Fibroblast of mammary gland (primary cell): ENCODE measurements at regions not wholly inside any gene's neighbourhood (a gene's known extent, or its start where the extent isn't known, plus 50 kb on each side); places are given as distances from the start of the nearest gene placed in this dataset.

Experiments used
- DNase-seq: peaks from one replicate; pipeline ENCODE4 v3.0.0-alpha.2; 2010; ENCODE audit warnings: low read depth
- H3K4me3 ChIP-seq: 2 replicates; pipeline ENCODE4 v1.5.1; 2011; ENCODE audit warnings: low read depth, mild to moderate bottlenecking, low read length, moderate library complexity; ENCODE audit not compliant: control insufficient read depth
- CTCF ChIP-seq: conservative IDR thresholded peaks from 2 replicates; pipeline ENCODE4 v1.5.1; 2011; ENCODE audit warnings: low read depth, low read length, inconsistent platforms; ENCODE audit not compliant: control insufficient read depth, insufficient read depth

- DNase-seq: peak; percentile 71
- TF ChIP-seq CTCF: peak; percentile 40
Measured at GRCh38 chr13:76820759-76821158, 65.4 kb downstream of the KCTD12 start.

GRCh38 chr13:76816394-76816793 is 69.8 kb downstream of the KCTD12 start:
- no peak for DNase-seq
- H3K4me3 ChIP-seq: no peak overlapping the region
- TF ChIP-seq CTCF: no peak

More at GRCh38 chr13:76820759-76821158, 65.4 kb downstream of the KCTD12 start:
- H3K4me3 ChIP-seq: no peak overlapping the region

GRCh38 chr13:76815344-76815743 is 70.9 kb downstream of the KCTD12 start:
- no peak for DNase-seq
- no peak for TF ChIP-seq CTCF
- H3K4me3 ChIP-seq: no peak overlapping the region

GRCh38 chr13:76813891-76814290 is 72.3 kb downstream of the KCTD12 start:
- TF ChIP-seq CTCF: no peak
- no peak overlapping the region for H3K4me3 ChIP-seq
- DNase-seq: no peak

- no peak overlapping the region for H3K4me3 ChIP-seq
- peak; percentile 60 for DNase-seq
- no peak for TF ChIP-seq CTCF
Measured at GRCh38 chr13:76813000-76813691, 73.1 kb downstream of the KCTD12 start.

GRCh38 chr13:76812206-76812897 is 73.9 kb downstream of the KCTD12 start:
- TF ChIP-seq CTCF: no peak
- H3K4me3 ChIP-seq: no peak overlapping the region
- peak; percentile 92 for DNase-seq
